ENCODE measurements at regions not wholly inside any gene's neighbourhood (a gene's known extent, or its start where the extent isn't known, plus 50 kb on each side); places are given as distances from the start of the nearest gene placed in this dataset.

DNA sequence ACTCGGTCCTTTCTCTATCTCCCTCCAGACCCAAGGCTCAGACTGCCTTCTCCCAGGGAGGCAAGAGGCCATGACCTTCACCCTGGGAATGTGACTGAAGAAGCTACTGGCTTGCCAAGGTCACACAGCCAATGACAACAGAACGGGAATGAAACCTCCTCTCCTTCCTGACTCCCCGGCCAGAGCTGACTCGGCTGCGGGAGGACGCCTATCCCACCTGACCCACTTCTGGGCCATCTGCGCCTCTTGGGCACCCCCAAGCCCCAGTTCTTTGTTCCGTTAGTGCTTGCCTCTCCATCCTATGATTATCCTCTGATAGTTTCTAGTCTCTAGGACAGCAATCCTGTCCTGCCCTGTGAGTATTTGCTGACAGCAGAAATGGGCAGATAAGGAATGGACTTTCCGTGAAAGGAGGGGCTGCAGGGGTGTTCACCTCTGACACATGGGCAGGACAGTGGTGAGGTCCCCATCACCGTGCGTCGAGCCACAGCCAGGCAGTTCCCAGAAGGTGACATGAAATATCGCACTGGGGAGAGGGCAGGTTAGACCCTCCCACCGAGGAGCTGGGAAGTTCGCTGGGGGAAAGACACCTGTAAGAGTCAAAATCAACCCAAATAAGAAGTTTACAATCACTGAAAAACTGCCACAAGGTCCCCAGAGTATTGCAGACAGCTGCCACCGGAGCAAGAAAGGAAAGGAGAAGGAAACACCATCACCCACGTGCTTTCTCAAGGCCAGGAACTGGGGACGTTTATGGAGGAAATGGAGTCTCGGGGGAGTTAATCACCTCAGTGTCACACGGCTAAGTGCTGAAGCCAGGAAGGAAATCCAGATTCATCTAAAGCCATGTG, 63.0 kb downstream of the INSIG1 start:
- DNase-seq (ENCODE audit: low spot score), result no peak

DNA sequence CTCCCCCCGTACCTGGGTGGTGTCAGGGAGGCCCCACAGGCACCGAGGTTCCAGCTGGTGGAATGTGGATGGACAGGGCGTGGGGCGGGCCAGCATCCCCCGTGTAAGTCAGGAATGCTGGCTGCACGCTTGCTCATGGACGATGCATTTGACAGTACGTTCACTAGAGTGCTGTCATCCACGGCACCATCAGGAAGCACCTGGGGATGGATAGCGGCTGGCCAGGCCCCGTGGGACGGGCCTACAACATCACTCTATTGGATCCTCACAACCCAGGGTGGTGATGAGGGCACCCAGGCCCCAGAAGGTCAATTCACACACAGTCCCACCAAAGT, 63.6 kb downstream of the INSIG1 start:
- no peak for DNase-seq (ENCODE audit: low spot score)

DNA sequence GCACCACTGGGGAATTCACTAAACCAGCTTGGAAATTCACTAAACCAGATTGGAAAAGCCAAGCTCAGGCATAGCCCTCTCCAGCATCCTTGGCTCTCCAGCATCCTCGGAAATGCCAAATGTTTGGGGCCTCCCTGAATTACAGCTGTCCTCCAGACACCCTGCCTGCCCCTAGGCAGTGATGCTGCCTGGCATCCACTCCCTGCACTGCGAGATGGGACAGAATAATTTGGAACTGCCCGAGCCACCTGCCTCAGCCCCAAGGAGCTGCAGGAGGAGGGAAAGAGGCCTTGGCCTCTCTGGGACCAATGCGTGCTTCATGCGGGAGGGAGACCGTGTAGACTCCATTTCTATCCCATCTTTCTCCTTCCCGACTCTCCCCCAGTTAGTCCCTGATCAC, 64.3 kb downstream of the INSIG1 start:
- DNase-seq (ENCODE audit: low spot score), result no peak

DNA sequence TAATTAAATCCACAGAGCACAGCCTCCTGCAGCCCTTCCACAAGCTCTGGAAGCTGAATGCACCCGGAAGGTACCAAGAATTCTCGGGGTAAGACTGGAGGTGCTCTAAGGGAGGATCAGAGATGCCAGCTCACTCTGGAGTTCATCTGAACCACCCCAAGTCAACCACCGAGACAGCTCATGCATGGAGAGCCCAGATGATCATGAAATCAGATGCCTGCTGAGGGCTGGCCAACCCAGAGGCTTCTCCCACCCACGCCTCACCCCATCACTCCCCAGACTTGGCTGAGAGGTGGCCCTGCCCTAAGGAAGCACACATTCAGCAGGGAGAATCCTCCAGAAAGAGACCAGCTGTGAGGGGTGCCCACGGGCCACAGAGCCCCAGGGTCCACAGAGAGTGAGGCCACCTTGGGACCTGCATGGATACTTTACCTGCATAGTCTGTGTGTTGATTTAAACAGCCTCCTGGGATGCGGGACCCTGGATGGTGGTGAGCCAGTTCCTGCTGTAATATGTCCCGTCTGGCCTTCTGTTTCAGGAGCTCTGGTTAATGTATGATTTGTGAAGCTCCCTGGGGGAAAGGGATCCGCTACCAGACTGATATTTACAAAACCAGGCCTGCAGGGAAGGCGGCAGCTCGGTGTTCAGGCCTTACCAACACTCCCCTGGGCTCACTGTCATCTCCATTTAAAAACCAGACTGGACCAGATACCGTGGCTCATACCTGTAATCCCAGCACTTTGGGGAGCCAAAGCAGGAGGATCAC, 64.9 kb downstream of the INSIG1 start:
- no peak for DNase-seq (ENCODE audit: low spot score)

DNA sequence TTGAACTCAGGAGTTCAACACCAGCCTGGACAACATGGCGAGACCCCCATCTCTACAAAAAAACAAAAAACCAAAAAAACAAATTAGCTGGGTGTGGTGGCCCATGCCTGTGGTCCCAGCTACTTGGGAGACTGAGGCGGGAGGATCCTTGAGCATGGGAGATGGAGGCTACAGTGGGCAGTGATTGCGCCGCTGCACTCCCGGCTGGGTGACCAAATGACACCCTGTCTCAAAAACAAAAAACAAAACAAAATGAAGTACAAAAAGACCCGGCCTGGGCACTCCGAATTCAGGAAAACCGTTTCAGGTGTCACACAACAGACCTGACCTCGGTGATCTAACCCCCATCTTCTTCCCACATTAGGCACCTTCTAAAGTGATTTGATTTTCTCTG, 65.5 kb downstream of the INSIG1 start:
- no peak for DNase-seq (ENCODE audit: low spot score)

DNA sequence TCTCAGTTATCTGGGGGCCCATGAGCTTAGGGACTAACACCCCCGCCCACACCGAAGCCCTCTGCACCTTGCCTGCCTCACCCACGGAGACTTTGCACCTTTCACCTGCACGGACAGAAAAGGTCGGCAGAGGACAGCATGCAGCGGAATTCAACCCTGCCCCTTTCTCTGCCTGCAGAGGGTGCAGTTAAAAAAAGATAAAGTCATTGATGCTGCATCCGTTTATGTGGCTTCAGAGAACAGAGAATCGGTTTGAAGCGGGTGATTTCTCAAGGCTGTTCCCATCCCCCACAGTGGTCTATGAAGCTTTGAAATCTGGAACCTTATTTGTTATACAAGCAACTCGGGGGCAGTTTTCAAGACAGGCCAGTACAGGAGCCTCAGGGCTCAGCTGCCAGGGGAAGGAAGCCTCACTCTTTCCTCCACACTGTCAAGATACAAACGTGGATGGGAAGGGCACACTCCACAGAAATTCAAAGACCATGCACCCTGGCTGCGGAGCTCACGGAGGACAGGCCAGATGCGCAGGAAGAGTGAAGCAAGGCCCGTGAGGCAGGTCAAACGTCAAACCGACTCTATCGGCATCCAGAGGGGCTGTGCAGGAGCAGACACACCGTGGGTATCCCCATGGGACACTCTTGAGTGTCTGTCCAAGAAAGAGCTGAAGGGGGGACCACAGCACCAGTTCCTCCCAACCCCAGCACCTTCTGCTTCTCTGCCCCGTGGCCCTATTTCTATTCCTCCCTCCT, 66.3 kb downstream of the INSIG1 start:
- no peak for DNase-seq (ENCODE audit: low spot score)

DNA sequence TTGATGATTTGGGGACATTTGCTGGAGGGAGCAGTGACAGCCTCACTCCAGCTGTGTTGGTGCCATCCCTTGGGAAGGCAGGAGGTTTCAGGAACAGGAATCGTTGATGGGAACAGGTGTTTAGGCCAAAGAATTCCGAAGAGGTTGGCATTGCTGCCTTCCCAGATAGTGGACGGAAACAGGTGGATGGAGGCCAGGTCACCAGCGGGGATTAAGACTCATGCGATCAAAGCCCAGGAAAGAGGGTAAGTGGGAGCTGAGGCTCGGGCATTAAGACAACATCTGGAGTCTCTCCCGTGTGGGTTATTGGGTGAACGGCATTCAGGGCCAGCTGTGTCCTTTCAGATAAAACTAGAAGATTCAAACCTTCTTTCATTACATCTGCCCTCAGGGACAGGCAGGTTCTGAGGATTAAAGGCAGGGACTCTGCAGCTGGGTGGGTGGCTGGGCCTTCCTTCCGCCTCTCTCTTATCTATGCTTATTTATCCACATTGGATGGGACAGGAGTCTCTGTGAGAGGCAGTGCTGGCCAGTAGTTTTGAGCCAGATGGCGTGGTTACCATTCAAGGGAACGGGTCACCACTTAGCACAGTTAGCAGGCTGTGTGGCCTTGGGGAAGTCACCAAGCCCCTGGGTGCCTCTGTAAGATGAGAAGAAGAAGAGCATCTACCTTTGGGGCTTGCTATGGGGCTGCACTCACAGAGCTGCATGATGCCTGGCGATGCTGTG, 67.6 kb downstream of the INSIG1 start:
- no peak for DNase-seq (ENCODE audit: low spot score)

DNA sequence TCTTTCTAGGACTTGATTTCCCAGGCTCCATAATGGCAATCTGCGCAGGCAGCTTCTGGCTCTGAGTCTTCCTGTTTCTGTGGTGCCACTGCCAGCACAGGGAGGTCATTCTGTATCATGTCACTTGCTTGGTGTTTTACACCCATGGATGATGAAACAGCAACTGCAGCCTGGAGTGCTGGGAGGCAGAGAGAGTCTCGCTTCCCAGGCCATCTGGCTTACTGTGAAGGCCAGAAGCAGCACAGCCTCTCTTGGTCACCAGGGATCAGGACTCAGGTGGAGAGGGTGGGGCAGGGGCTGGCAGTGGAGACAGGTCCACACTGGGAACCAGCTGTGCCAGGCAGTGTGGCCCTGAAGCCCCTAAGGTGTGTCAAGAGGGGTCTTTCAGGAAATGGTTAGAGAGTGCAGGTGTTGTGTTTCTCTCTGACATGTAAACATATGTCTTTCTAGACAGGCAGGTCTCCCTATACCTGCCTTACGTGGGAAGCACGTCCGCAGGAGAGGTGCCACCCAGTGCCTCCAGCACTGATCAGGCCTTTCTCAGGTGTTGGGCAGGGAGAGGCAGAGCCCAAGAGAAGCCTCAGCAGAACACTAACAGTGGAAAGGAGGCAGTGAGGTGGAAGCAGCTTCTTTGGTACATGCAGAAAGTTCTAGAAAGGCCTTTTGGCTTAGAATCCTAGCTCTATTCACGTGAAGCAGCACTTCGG, 71.4 kb downstream of the INSIG1 start:
- no peak for DNase-seq (ENCODE audit: low spot score)

DNA sequence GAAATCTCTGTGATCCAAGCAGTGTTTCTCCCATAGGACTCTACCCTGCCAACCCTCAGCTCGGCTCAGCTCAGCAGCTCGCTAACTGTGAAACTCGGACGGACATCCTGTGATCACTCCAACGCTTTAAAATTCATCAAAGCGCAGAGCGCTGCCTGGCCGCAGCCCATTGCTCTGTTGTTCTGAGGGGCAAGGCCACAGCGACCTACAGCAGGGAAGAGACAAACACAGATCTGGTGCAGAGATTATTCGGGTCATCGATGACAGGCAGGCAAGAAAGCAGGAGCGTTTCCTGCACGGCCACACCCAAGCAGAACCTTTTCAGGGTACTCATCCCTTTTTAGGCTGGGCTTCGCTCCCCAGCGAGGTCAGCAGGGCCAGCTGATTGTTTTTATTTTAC, 72.1 kb downstream of the INSIG1 start:
- no peak for DNase-seq (ENCODE audit: low spot score)

DNA sequence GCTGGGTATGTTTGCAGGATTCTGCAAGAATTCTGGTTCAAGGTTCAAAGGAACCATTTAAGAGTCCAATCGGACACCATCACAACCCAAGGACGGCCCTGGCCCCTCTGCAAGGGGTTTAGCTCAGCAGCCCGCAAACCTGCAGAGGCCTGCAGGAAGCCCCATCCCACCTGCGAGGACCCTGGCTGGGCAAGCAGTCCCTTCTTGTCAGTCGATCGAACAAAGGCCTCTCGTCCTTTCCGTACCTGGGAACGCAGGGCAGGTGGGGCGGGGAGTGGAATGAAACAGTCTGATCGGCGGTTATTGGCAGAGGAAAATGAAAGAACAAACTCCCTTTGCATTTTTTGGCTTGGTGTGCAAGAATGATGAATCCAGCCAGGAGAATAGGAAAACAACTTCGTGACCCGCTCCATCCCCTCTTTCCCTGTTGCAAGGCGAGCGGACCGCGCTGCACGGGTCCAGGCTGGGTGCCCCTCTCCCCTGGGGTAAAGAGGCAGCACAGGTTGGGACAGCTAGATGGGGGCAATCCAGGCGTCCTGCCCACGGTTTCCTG, 73.7 kb downstream of the INSIG1 start:
- DNase-seq (ENCODE audit: low spot score), result no peak

DNA sequence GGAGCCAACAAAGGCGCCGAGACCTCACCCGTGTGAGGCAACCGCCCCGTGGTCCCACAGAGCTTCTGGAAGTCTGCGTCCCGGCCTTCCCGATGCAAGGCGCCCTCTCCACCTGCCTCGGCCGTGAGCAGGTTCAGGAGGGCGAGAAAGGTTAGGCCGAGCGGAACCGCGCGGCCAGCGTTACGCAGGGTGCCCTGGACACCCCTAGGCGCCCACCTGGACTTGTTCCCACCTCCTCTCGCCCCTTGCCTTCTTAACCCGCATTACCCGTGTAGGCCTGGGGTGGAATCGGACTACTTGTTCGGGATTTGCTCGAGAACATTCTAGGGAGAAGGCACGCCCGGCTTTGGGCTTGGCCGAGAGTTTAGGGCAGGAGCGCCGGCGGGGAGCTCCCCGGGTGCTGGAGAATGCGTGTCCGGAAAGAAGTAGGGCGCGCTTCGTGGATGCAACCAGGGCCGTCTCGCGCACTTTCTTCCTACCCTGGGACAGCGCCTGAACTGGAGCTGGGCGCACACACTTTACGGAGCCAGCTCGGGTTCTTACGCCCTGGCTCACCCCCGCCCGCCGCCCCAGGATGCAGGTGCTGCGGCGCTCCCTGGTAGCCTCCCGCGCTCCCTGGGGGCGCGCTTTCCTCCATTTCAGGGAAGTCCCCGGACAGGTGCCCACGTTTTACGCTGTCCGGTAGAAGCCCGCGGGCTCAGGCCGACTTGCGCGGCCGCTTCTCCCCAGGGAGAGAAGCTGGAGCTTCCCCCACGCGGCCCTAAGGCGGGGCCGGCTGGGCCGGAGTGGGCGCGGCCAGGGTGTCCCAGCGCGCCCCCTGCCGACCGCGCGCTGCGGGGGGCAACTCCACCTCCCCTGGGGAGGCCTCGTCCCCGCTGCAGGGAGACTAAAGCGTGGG, 74.5 kb downstream of the INSIG1 start:
- no peak for DNase-seq (ENCODE audit: low spot score)

DNA sequence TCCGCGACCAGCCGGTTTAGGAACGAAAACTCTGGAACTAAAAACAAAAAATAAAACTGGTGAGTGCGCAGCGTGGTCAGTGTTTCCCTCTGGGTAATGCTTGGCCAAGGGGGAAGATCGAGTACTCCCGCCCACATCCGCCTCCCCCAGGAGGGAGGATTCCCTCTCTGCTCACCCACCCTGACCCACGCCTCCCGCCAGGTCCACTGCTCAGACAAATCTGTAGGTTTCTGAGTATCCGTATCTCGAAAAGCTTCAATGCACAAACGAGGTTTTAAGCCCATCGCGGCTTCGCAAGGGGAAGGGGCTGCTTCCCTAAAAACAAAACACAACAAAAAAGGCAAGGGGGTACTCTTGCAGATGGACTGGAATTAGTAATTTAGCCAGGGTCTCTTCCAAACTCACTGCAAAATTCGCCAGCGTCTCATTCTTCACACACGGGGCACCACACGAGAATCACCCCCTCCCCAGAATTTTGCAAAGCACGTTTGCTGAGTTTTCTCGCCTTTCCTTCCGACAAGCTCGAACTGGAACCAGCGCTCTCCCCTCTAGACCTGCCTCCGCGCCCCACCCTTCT, 75.2 kb downstream of the INSIG1 start:
- no peak for DNase-seq (ENCODE audit: low spot score)

DNA sequence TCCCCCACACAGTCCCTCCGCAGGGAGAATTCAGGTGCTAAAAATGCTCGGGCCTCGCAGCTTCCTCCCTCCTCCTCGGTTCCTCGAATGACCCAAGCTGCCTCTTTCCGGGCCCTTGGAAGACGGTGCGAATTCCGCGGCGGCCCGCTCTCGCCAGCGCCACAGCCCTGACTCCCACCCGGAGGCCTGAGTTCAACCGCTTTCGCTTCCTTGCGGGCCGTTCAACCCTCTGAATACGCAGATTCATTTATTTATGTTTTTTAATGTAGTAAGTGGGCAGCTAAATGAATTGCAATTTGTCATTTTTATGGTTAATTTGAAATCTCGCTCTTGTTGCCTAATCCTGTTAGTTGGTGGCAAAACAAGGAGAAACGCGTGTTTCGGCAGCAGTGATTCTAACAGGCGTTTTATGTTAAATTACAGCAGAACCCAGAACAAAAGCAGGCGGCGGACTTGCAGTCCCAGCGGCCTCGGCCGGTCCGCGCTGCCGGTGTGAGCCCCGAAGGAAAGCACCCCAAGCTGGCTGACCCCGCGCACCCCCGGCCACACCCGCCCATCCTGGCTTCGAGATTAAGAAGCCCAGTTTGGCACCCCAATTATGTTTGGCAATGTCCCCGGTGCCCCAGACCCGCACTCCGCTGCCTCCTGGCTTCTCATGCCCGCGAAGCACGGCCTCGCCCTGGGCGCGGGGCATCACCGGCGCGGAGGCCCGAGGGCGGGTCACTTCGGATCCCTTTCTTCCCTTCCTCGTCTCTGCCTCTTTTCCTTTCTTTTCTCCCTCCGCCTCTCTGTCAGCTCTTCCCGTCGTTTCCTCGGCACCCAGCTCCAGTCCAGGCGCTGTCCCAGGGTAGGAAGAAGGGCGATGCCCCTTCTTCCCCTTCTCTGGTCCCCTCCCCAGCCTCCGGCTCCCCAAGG, 75.9 kb downstream of the INSIG1 start:
- DNase-seq (ENCODE audit: low spot score), result no peak

DNA sequence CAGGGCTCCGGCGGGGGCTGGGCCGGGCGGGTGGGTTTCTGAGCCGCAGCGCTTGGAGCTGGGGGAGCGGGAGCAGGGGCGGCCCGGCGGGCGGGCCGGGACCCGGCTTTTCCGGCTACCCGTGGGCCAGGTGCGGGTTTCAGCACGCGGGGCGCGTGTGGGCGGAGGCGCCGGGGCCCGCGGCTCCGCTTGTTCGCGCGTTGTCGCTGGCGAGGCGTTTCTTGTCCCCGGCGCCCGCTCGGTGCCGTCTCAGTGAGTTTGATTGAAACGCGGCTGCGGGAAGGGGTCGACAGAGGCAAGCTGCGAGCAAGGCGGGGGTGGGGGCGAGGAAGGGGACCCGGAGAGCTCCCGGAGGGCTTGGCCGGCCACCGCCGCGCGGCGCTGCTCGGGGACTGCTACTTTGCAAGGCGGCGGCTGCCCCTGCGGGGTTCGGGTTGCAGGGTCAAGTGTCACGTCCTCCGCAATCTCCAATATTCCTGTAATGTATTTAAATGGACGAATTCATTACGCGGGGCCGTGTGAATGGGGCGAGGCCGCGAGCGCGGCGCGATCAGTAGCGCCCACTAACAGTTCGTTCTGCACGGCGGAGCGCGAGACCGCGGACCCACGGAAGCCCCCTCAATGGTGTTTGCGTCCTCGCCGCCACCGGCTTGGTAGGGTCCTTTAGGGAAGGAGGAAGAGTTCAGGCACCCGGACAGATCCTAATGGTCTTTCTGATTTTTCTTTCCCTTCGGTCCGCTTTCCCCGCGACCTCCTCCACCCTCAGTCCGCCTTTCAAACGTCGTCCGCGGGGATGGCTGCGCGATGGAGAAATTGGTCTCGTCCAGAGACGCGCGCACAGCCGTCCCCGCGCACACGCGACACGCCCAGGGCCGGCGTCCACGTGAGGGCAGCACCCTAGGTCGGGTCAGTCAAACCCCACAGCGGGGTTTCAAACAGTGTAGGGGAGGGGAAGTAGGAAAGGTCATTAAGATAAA, 76.9 kb downstream of the INSIG1 start:
- DNase-seq (ENCODE audit: low spot score), result no peak

DNA sequence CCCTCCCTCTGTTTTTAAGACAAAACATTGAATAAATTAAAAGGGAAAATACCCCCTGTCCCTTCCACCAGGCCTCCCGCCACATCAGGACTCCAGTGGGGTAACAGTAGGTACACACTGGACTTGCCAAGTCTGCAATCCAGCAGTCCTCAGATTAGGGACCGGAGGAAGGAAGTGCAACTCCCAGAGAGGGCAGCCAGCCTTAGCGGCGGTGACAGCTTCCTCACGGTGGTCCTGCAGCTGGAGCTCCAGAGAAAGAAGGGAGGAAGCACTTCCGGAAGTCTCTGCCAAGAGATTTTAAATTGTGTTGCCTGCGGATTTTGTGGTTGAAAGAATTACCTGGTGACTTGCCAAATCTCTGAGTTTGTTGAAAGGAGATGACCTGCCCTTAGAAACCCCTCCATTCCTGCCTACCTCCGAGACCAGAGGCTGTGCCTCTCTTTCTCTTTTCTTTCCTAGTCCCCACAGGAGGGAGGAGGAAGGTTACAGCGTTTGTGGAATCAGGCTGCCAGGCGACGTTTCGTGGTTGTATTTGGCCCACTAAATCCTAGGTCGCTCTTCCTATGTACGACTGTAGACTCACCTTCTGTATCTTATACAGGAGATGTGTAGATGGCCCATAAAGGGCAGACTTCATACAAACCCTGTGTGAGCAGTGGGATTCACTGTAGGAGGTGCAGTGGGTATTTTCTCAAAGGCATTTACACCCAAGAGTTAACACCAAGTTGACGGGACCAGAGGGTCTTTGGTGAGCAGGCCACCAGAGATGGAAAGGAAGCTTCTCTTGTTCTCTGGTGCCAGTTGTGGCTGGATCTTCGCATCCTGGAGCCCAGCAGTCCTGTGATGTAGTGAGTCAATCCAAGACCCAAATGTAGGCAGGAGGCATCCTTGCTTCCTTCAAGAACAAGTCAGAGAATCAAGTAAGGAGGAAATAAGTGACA, 77.9 kb downstream of the INSIG1 start:
- DNase-seq (ENCODE audit: low spot score), result no peak

DNA sequence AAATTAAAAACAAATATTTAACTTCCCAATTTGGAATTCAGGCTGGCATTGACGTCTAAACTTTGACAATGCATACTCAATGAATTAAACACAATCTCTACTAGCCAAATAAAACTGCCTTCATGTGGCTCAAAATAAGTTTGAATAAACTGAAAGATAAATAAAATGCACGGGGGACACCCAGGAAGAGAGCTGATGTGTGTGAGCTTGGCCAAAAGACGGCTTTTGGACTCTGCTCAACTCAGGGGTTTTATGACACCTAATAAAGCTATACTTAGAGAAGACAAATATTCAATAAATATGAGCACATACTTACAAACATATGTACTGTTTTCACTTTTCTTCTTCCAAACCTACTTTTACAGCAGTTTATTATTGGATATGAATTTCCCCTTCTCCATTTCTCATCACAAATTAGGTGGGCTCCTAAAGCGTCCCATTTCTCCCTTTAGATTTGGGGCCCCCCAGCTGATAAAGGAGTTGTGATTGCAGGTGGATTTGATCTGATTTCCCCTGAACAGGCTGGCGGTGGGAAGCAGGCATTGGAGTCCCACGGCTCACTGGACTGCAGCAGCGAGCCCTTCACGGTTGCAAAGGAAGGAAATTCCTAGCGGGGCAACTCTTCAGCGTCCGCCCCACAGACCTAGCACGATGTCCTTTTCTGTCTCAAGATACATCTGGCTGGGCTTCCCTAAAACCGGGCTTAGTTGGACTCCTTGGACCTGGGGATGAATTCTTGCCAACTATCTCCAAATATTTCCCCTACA, 79.6 kb downstream of the INSIG1 start:
- DNase-seq (ENCODE audit: low spot score), result no peak
